Embryonic facial prominence (tissue), 1 donor: ENCODE measurements at regions not wholly inside any gene's neighbourhood (a gene's known extent, or its start where the extent isn't known, plus 50 kb on each side); places are given as distances from the start of the nearest gene placed in this dataset.

Experiments used
- DNase-seq: peaks from one replicate; pipeline ENCODE4 v3.0.0-alpha.2; 2016; ENCODE audit errors: extremely low spot score

- DNase-seq: no peak
Measured at GRCh38 chr15:96247621-96248305, 82.7 kb upstream of the NR2F2 start.

GRCh38 chr15:96252148-96252547, 78.4 kb upstream of the NR2F2 start:
- no peak for DNase-seq

DNA sequence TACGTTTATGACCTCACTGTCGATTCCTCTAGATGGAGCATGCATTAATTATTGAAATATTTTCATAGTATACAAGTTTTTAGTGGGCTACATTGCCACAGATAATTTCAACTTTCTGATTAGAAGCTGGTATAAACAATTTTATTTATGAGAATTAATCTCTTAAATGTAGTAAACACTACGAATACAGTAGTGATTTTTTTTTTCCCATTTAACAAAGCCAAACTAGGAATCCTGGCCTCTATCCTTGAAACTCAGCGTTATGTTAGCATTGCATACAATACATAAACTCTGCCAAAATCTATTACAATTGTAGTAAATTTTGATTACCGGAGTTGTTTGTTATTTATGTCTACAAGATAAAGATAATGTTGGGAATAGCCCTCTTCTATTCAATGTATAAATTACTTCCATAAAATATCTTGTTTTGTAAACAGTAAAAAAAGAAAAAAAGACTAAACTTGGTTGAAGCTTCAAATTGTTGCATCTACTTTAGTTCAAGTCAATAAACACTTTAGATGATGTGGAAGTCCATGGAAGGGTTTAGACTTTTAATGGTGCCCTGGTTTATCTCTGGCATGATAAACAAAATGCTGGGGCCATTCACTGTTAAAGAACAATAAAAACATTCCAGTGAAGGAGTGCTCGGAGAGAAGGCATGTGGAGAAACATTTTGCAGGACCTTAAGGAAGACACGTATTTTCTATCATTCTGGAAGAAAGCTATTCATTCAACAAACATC, 77.3 kb upstream of the NR2F2 start:
- DNase-seq: no peak

DNA sequence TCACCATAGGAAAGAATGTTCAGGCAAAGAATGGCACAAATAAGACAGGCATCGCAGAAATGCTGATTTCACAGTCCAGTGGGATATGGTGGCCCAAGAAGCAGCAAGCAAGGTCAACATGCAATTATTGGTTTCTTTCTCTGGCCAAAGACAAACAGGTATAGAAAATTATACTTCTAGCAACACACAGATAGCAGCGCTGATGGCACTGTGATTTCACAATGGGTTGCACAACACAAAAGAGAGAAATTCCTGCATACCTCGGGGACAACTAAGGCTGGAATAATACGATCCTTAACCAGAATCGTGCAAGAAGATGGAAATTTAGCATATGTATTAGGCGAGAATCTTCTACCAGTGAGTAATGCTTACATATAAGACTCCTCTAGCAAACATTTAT, 76.3 kb upstream of the NR2F2 start:
- no peak for DNase-seq

GRCh38 chr15:96255599-96255998, 74.9 kb upstream of the NR2F2 start:
- no peak for DNase-seq

GRCh38 chr15:96261575-96262034, 68.9 kb upstream of the NR2F2 start:
- DNase-seq: no peak

GRCh38 chr15:96262097-96262496, 68.4 kb upstream of the NR2F2 start:
- no peak for DNase-seq

- DNase-seq: no peak
Measured at GRCh38 chr15:96262549-96263489, 67.7 kb upstream of the NR2F2 start.

DNA sequence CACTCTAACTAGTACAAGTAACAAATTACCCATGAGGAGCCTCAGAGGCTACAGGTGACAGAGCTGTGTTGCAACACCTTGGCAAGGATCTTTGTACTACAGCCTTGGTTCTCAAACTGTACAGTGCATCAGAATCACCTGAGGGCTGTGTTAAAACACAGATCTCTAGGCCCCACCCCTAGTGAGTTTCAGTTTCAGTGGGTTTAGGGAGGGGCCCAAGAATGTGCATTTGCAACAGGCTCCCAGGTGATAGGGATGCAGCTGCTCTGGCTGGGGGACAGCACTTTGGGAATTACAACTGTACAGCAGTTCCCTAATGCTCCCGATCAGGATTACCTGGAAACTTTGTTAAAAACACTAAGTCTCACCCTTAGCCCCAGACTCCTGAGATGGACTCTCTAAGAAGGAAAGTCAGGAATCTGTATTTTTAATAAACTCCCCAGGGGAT, 66.1 kb upstream of the NR2F2 start:
- DNase-seq: no peak

GRCh38 chr15:96264801-96265515, 65.5 kb upstream of the NR2F2 start:
- DNase-seq: no peak

DNA sequence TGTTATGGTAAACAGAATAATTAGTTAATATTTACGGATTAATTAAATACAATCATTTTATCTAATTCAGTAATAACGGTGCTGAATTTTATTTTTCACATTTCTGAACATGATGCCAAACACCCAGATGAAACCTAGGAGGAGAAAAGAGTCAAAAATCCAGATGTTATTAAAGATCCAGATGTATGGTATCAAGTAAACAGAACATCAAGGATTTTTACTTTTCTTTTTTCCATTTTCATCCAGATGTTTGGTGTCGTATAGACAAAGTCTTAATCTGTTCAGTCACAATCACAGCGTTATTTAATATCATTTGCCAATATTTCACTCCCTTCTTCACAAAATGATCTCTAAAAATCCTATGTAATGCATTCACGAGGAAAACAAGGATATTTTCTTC, 64.0 kb upstream of the NR2F2 start:
- DNase-seq: no peak

DNA sequence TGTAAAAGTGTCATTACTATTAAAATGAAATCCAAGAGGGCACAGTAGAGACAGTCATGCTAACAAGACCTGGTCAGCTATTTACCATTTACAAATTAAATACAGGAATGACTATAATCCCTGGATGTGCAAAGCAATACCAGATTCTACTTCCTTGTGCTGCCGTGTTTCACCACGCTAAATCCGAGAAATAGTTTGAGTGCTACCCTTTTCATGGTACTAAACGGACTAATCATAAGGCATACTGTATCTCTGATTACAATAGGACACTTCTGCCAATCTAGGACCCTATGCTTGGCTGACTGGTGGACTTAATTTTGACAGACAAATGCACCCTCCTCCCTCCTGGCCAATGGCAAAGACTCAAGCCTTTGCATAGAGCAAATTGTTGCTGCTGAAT, 63.0 kb upstream of the NR2F2 start:
- DNase-seq: no peak

GRCh38 chr15:96268442-96269204, 61.9 kb upstream of the NR2F2 start:
- no peak for DNase-seq

GRCh38 chr15:96270581-96271172, 59.8 kb upstream of the NR2F2 start:
- DNase-seq: no peak

- no peak for DNase-seq
Measured at GRCh38 chr15:96272427-96272826, 58.1 kb upstream of the NR2F2 start.

GRCh38 chr15:96273317-96274086, 57.0 kb upstream of the NR2F2 start:
- no peak for DNase-seq

DNA sequence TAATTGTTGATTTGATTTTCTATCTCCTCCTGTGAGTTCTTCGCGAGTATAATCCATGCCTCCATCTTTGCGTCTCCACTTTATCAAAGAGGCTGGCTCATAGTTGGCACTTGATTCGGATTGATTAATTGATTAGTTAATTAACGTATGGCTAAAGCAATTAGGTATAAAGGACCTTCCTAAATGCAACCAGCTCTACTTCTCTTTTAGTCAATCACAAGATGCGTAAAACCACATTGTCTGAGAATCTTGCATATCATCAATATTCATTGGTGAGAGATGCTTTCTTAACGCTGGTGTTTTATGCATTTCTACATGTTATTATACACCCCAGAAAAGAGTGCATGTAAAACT, 56.4 kb upstream of the NR2F2 start:
- no peak for DNase-seq

DNA sequence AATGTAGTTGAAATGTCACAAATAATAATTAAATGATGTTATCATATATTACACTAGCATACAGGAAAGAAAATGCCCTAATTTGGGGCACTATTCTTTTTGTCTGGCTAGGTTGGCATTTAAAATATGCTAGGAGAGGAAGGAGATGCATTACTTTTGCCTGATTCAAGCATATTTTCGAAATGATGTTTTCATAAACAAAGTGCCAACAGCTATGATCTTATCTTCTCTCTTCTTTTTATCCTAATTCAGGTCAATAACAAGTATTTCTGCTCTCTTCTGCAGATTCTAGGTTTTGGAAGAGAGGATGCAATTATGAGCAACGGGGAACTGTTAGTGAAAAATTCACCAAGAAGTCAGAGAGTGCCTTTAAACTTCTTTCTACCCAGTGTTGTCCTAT, 55.8 kb upstream of the NR2F2 start:
- DNase-seq: no peak

DNA sequence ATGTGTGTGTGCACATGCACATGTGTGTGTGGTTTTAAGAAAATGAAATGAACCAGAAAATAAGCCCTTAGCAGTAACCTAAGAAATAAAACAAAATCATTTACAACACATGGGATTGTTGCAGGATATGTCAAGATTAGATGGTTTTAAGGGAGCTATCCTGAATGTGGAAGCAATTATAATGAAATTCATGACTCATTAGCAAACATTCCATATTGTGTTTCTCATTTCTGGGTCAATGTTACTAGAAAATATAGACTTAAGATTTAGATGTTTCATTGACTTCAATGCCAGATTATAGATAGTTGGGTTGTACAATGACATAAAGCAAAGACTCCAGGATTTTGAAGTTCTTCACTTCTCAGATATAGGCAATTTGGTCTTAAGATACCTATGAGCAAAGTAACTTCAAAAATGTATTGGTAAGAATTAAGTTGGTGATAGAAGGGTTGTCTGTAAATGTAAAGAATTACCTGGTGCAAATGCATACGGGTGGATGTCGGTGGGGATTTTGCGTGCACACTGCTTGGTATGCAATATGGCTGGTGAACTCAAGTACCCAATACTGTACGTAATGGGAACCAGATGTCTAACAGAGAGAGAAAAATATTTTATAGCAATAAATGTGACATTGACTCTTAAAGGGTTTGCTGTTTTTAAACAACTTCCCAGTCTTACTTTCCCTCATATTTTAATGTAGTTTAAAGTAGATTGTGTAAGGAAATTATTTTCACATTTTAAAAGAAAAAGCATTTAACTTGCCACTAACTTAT, 53.9 kb upstream of the NR2F2 start:
- DNase-seq: no peak
